GM19463 (cell line): ENCODE measurements at regions not wholly inside any gene's neighbourhood (a gene's known extent, or its start where the extent isn't known, plus 50 kb on each side); places are given as distances from the start of the nearest gene placed in this dataset.

Experiments used
- ATAC-seq: cut with Tn5 transposase; IDR thresholded peaks from one replicate; pipeline ENCODE4 v1.9.1; 2021; ENCODE audit warnings: mild to moderate bottlenecking, moderate library complexity; ENCODE audit not compliant: unreplicated experiment

DNA sequence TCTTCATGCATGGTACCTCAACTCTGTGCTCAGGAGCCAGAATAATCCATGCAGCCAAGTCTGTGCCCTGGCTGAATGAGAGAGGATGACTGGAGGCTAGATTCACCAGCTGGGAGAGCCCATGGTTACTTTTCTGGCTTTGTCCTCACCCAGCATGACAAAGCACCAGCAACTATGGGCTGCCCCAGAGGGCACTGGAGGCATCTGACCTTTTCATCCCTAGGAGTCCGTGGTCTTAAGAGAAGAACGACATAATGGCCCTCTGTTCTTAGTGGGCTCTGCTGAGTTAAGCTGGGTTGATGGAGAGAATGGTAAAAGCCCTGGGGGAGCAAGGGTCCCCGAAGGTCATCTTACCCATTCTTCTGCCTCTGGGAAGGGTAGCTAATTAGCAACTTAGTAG, 54.6 kb upstream of the TNP1 start:
- no peak for ATAC-seq

DNA sequence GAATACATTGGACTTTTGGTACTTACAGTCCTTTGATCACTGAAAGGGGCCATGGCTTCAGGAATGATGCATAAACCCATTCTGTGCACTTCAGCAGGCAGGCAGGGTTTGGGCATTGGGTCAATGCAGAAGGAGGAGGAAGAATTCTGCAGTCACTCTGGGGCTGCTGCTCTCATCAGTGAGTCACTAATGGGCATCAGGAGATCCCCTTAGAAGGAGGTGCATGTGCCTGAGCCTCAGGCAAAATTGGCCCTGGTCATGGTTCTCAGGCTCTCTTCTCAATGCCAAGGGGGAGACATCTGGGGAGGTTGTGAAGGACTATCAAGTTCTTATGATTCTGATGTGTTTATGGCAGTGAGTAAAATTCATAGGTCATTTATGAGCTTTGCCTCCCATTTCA, 52.0 kb upstream of the TNP1 start:
- ATAC-seq: no peak

DNA sequence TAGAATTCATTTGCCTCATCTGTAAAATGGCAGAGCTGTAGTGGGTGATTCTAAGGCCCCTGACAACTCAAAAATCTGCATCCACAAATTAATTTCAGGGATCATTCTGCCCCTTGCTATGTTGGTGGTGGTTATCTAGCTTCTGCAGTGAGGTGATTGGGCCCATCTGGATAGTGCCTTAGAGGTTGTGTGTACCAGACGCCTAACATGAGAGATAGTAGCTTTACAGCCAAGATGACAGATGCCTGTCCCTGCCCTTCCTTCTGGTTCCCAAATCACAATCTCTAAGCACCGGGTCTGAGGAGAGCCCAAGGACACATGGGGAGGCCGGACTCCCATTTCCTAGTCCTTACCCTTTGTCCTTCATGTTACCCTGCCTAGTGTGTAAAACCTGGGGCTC, 51.1 kb upstream of the TNP1 start:
- ATAC-seq: no peak

DNA sequence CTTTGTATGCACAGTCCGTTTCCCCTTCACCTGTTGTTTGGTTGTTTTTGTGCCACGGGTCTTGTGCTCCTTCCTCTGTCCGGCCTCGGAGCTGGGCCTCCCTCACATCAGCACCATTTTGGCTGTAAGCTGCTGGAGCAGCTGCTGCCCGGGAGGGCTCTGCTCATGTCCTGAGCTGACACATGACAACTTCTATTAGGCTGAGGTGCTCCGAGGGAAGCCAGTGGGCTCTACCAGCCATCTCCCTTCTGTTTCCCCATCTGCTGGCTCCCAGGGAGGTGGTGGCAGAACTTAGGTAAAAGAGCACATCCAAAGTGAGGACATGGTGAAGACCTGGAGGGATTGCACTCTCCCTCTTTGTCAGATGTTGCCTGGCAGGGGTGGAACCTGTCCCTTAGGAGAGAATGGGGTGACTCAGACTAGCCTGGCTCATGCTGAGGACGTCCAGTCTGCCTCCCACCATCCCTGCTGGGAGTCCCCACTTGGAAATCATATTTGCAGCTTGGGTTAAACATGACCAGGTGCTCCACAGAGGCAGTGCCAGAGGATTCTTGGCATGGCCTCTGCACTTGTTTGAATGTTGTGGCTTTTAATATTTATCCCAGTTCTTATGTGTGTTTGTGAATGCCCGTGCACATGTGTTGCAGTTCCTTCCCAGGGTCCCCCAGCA, 49.8 kb upstream of the TNP1 start:
- ATAC-seq: no peak
